ENCODE measurements at regions not wholly inside any gene's neighbourhood (a gene's known extent, or its start where the extent isn't known, plus 50 kb on each side); places are given as distances from the start of the nearest gene placed in this dataset.
A peak's percentile ranks its signal among the peaks of the same experiment; 100 is the strongest.

DNA sequence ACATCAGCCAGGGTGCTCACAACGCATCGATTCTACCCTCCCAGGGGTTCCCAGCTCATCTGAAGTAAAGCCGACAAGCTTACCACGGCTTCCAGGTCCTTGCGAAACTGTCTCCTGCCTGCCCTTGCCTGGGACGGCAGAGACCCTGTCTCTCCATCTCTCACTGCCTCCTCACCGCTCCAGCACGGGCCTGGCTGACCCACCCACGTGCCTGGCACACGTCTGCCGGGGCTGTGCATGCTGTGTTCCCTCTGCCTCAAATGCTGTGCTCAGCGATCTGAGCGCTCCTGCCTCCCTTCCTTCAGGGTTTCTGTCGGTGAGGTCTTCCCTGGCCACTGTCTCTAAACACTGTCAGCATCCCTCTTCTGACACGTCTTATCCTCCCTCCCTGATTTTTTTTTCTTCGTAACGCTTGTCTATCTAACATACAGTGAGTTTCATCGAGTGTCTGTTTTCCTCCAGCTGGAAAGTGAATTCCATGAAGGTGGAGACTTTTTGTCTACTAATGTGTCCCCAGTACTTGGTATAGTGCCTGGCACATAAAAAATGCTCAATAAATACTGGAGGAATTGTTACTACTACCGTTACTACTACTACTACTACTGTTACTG lies 208.4 kb downstream of the IRF8 start:
- no peak overlapping the region for H3K27ac ChIP-seq (ENCODE audit: low read depth in 1 of 3, low read length in 2 of 3)
- no peak for FAIRE-seq
- no peak for DNase-seq
- H3K27me3 ChIP-seq (ENCODE audit: control insufficient read depth in 3 of 3, insufficient read depth in 3 of 3, low read length in 3 of 3), result no peaks in the 10 kb centered on the region
- no peaks in the 10 kb centered on the region for H3K9me3 ChIP-seq (ENCODE audit: control insufficient read depth in 2 of 2, insufficient read depth in 1 of 2, low read depth in 1 of 2, low read length in 1 of 2)
- no peaks in the 10 kb centered on the region for H3K4me1 ChIP-seq (ENCODE audit: control insufficient read depth in 3 of 3, insufficient read depth in 2 of 3, low read depth in 1 of 3, low read length in 2 of 3)
- H3K4me3 ChIP-seq (ENCODE audit: low read depth in 1 of 3, low read length in 3 of 3), result no peak overlapping the region
- 75 to 86% (median 76%) methylated on average over 19 of the region's 19 CpGs for WGBS, 3 donors
- H3K36me3 ChIP-seq (ENCODE audit: control insufficient read depth in 3 of 3, insufficient read depth in 2 of 3, low read depth in 1 of 3, low read length in 3 of 3), result no peaks in the 10 kb centered on the region

DNA sequence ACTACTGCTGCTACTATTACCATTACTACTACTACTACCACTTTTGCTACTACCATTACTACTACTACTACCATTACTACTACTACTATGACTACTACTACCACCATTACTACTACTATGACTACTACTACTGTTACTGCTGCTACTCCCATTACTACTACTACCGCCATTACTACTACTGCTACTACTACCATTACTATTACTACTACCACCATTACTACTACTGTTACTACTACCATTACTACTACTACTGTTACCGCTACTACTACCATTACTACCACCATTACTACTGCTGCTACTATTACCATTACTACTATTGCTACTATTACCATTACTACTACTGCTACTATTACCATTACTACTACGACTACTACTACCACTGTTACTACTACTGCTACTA lies 209.1 kb downstream of the IRF8 start:
- Histone ChIP-seq H3K4me3 (ENCODE audit: low read depth in 1 of 3, low read length in 3 of 3) (no peak overlapping the region), H3K27me3 (ENCODE audit: control insufficient read depth in 3 of 3, insufficient read depth in 3 of 3, low read length in 3 of 3) (no peaks in the 10 kb centered on the region), H3K36me3 (ENCODE audit: control insufficient read depth in 3 of 3, insufficient read depth in 2 of 3, low read depth in 1 of 3, low read length in 3 of 3) (no peaks in the 10 kb centered on the region), H3K27ac (ENCODE audit: low read depth in 1 of 3, low read length in 2 of 3) (no peak overlapping the region), H3K4me1 (ENCODE audit: control insufficient read depth in 3 of 3, insufficient read depth in 2 of 3, low read depth in 1 of 3, low read length in 2 of 3) (no peaks in the 10 kb centered on the region), H3K9me3 (ENCODE audit: control insufficient read depth in 2 of 2, insufficient read depth in 1 of 2, low read depth in 1 of 2, low read length in 1 of 2) (no peaks in the 10 kb centered on the region)
- DNase-seq (no peak), FAIRE-seq (no peak)
- WGBS, 3 donors, result 95 to 96% (median 95%) methylated on average over 3 of the region's 3 CpGs

DNA sequence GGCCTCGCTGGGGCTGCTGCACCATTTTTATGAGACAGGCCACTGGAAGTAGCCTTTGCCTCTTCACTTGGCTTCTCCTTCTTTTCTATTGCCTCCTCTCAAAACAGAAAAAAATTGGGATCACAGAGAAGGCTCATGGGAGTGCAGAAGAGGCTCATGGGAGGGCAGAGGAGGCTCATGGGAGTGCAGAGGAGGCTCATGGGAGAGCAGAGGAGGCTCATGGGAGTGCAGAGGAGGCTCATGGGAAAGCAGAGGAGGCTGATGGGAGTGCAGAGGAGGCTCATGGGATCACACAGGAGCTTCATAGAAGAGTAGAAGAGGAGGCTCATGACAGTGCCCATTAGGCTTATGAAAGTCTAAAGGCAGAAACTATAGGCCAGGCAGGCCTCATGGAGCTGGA lies 211.2 kb downstream of the IRF8 start:
- no peak for FAIRE-seq
- Histone ChIP-seq H3K27me3 (ENCODE audit: control insufficient read depth in 3 of 3, insufficient read depth in 3 of 3, low read length in 3 of 3) (no peaks in the 10 kb centered on the region), H3K36me3 (ENCODE audit: control insufficient read depth in 3 of 3, insufficient read depth in 2 of 3, low read depth in 1 of 3, low read length in 3 of 3) (no peaks in the 10 kb centered on the region), H3K27ac (ENCODE audit: low read depth in 1 of 3, low read length in 2 of 3) (no peak overlapping the region), H3K4me3 (ENCODE audit: low read depth in 1 of 3, low read length in 3 of 3) (no peak overlapping the region), H3K4me1 (ENCODE audit: control insufficient read depth in 3 of 3, insufficient read depth in 2 of 3, low read depth in 1 of 3, low read length in 2 of 3) (no peaks in the 10 kb centered on the region), H3K9me3 (ENCODE audit: control insufficient read depth in 2 of 2, insufficient read depth in 1 of 2, low read depth in 1 of 2, low read length in 1 of 2) (no peaks in the 10 kb centered on the region)
- no peak for DNase-seq
- WGBS, 3 donors, result 57 to 77% (median 69%) methylated on average over 1 of the region's 1 CpG

DNA sequence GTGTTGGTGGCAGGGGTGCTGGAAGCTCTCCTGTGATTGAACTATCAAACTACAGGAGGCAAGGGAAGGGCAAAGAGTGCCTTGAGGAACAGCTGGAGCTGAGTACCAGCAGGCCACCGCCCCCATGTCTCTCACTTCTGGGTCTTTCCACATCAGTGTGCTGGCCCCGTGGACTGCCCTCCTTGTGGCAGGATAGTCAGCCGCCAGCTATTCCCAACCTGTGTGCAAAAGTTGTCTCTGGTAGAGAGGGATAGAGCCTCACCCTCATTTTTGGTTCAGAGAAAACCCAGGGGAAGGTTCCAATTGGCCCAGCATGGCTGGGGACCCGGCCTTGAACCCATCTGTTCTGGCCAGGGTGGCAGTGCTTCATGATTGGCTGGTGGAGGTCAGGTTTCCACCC lies 211.8 kb downstream of the IRF8 start:
- H3K36me3 ChIP-seq (ENCODE audit: control insufficient read depth in 3 of 3, insufficient read depth in 2 of 3, low read depth in 1 of 3, low read length in 3 of 3), result no peaks in the 10 kb centered on the region
- H3K4me1 ChIP-seq (ENCODE audit: control insufficient read depth in 3 of 3, insufficient read depth in 2 of 3, low read depth in 1 of 3, low read length in 2 of 3), result no peaks in the 10 kb centered on the region
- DNase-seq (no peak), FAIRE-seq (no peak)
- H3K27ac ChIP-seq (ENCODE audit: low read depth in 1 of 3, low read length in 2 of 3), result no peak overlapping the region
- H3K27me3 ChIP-seq (ENCODE audit: control insufficient read depth in 3 of 3, insufficient read depth in 3 of 3, low read length in 3 of 3), result no peaks in the 10 kb centered on the region
- H3K4me3 ChIP-seq (ENCODE audit: low read depth in 1 of 3, low read length in 3 of 3), result no peak overlapping the region
- no peaks in the 10 kb centered on the region for H3K9me3 ChIP-seq (ENCODE audit: control insufficient read depth in 2 of 2, insufficient read depth in 1 of 2, low read depth in 1 of 2, low read length in 1 of 2)
- WGBS, 3 donors, result 92 to 93% (median 92%) methylated on average over 4 of the region's 4 CpGs

DNA sequence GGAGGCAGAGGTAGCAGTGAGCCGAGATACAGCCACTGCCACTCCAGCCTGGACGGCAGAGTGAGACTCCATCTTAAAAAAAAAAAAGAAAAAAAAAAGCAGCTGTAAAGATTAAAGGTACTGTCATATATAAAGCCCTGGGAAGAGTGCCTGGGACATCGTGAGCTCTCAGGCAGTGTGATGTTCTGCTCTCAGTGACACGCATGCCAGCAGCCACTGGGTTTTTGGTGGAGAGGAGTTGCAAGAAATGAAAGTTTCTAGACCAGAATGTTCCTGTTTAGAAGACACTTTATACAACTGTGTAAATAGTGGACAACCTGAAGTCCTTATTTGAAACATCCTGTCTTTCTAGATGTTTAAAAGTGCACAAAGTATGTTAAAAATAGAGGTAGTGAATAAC lies 213.2 kb downstream of the IRF8 start:
- FAIRE-seq (no peak), DNase-seq (no peak)
- Histone ChIP-seq H3K27ac (ENCODE audit: low read depth in 1 of 3, low read length in 2 of 3) (peak overlapping the region in 1 of 3 donors; percentile 5), H3K4me3 (ENCODE audit: low read depth in 1 of 3, low read length in 3 of 3) (no peak overlapping the region), H3K9me3 (ENCODE audit: control insufficient read depth in 2 of 2, insufficient read depth in 1 of 2, low read depth in 1 of 2, low read length in 1 of 2) (no peaks in the 10 kb centered on the region), H3K27me3 (ENCODE audit: control insufficient read depth in 3 of 3, insufficient read depth in 3 of 3, low read length in 3 of 3) (no peaks in the 10 kb centered on the region), H3K4me1 (ENCODE audit: control insufficient read depth in 3 of 3, insufficient read depth in 2 of 3, low read depth in 1 of 3, low read length in 2 of 3) (no peaks in the 10 kb centered on the region), H3K36me3 (ENCODE audit: control insufficient read depth in 3 of 3, insufficient read depth in 2 of 3, low read depth in 1 of 3, low read length in 3 of 3) (no peaks in the 10 kb centered on the region)
- 62 to 74% (median 73%) methylated on average over 4 of the region's 4 CpGs for WGBS, 3 donors

DNA sequence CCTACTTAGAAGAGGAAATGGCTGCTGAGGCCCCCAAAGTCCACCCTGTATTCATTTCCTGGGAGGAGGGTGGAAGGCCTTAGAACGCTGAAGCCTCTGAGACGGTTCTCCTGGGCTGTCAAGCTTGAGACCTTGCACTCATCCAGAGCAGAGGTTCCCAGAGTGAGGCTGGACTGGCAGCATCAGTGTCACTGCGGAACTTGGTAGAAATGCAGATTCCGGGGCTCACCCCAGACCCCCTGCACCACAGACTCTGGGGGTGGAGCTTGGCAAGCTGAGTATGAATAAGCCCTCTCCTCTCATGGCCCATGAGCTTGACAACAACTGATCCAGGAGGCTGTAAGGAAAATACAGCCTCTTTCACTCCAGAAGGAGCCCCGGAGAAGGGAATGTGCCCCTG lies 218.3 kb downstream of the IRF8 start:
- Histone ChIP-seq H3K4me1 (ENCODE audit: control insufficient read depth in 3 of 3, insufficient read depth in 2 of 3, low read depth in 1 of 3, low read length in 2 of 3) (peaks cover 0 to 27% (median 0%) of the 10 kb centered on the region in 3 donors), H3K36me3 (ENCODE audit: control insufficient read depth in 3 of 3, insufficient read depth in 2 of 3, low read depth in 1 of 3, low read length in 3 of 3) (no peaks in the 10 kb centered on the region), H3K9me3 (ENCODE audit: control insufficient read depth in 2 of 2, insufficient read depth in 1 of 2, low read depth in 1 of 2, low read length in 1 of 2) (no peaks in the 10 kb centered on the region), H3K27me3 (ENCODE audit: control insufficient read depth in 3 of 3, insufficient read depth in 3 of 3, low read length in 3 of 3) (no peaks in the 10 kb centered on the region), H3K27ac (ENCODE audit: low read depth in 1 of 3, low read length in 2 of 3) (no peak overlapping the region), H3K4me3 (ENCODE audit: low read depth in 1 of 3, low read length in 3 of 3) (no peak overlapping the region)
- WGBS, 3 donors, result 76 to 89% (median 82%) methylated on average over 5 of the region's 5 CpGs
- no peak for DNase-seq
- FAIRE-seq, result no peak

DNA sequence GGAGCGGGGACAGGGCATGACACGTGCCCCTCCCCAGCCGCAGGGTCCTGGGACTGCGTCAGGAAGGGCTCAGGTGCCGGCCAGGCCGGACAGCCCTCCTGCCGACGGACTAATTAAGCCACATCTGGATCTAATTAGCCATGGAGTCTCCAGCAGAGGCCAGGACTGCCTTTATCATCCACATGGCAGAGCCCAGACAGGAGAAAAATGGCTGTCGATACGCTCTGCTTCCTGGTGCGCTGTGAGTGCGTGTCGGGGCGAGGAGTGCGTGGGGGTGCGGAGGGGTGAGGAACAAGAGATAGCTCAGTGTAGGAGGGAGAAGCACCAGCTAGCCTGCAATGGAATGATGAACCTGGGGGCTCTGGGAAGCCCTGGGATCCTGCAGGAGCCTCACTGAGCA lies 218.8 kb downstream of the IRF8 start:
- Histone ChIP-seq H3K4me1 (ENCODE audit: control insufficient read depth in 3 of 3, insufficient read depth in 2 of 3, low read depth in 1 of 3, low read length in 2 of 3) (peaks cover 0 to 32% (median 0%) of the 10 kb centered on the region in 3 donors), H3K9me3 (ENCODE audit: control insufficient read depth in 2 of 2, insufficient read depth in 1 of 2, low read depth in 1 of 2, low read length in 1 of 2) (no peaks in the 10 kb centered on the region), H3K4me3 (ENCODE audit: low read depth in 1 of 3, low read length in 3 of 3) (no peak overlapping the region), H3K27me3 (ENCODE audit: control insufficient read depth in 3 of 3, insufficient read depth in 3 of 3, low read length in 3 of 3) (no peaks in the 10 kb centered on the region), H3K36me3 (ENCODE audit: control insufficient read depth in 3 of 3, insufficient read depth in 2 of 3, low read depth in 1 of 3, low read length in 3 of 3) (no peaks in the 10 kb centered on the region), H3K27ac (ENCODE audit: low read depth in 1 of 3, low read length in 2 of 3) (no peak overlapping the region)
- FAIRE-seq (no peak), DNase-seq (no peak)
- WGBS, 3 donors, result 85 to 90% (median 86%) methylated on average over 16 of the region's 16 CpGs

DNA sequence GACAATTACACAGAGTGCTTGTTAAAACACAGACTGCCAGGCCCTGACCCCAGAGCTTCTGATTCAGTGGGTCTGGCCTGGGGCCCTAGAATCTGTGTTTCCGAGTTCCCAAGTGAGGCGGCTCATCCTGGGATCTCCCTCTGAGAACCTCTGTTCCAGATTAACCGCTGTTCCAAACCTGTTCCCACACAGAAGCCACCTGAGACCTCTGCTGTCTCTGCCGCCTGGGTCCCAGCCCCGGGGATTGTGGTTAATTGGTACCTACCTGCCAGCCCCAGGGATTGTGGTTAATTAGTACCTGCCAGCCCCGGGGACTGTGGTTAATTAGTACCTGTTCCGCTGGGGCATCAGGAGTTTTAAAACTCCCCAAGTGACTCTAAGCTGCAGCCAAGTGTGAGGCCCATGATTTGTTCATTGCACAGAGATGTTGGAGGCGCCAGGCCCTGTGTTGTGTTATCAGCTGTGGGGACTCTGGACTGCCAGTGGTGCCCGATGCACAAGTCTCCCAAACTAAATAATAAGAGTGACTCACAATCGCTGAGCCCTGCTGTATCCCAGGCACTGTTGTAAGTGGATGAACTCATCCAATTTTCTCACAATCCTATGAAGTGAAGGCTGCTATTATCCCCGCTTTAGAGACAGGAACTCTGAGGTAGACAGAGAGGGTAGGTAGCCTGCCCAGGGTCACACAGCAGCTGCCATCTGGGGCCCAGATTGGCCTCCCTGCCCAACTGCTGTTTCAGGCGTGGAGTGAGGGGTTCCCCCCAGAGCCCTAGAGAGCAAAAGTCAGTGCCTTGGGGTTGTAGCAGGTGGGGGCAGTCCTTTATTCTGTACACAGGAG lies 219.7 kb downstream of the IRF8 start:
- Histone ChIP-seq H3K27me3 (ENCODE audit: control insufficient read depth in 3 of 3, insufficient read depth in 3 of 3, low read length in 3 of 3) (no peaks in the 10 kb centered on the region), H3K4me3 (ENCODE audit: low read depth in 1 of 3, low read length in 3 of 3) (no peak overlapping the region), H3K4me1 (ENCODE audit: control insufficient read depth in 3 of 3, insufficient read depth in 2 of 3, low read depth in 1 of 3, low read length in 2 of 3) (peaks cover 0 to 38% (median 0%) of the 10 kb centered on the region in 3 donors), H3K9me3 (ENCODE audit: control insufficient read depth in 2 of 2, insufficient read depth in 1 of 2, low read depth in 1 of 2, low read length in 1 of 2) (no peaks in the 10 kb centered on the region), H3K36me3 (ENCODE audit: control insufficient read depth in 3 of 3, insufficient read depth in 2 of 3, low read depth in 1 of 3, low read length in 3 of 3) (no peaks in the 10 kb centered on the region), H3K27ac (ENCODE audit: low read depth in 1 of 3, low read length in 2 of 3) (peak overlapping the region in 1 of 3 donors; percentile 47)
- peak; percentile 40 to 76 for DNase-seq
- WGBS, 3 donors, result 20 to 57% (median 32%) methylated on average over 12 of the region's 12 CpGs
- no peak for FAIRE-seq
